ENCODE measurements at regions not wholly inside any gene's neighbourhood (a gene's known extent, or its start where the extent isn't known, plus 50 kb on each side); places are given as distances from the start of the nearest gene placed in this dataset.

DNA sequence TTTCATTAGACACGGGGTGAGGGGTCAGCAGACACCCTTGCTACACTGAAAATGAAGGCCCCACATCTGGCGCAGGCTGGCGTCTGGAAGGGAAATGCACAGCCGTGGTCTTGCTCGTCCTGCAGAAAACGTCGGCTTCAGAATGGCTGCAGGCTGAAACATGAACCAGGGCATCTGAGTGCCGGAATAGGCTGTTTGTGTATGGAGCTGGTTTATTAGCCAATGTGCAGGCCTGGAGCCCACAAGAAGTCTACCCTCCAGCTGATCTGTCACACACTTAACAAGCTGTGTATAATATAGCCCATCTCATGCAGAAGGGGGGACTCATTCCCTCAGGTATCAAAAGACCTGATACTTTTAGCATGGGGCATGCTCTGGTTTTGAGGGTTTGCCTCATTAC is 153.4 kb upstream of the SOX11 start:
- no peak for TF ChIP-seq CTCF (IDR thresholded peaks at IDR 0.05)
- TF ChIP-seq EZH2phosphoT487 (IDR thresholded peaks at IDR 0.05): no peak

Data from neural progenitor cell (in vitro differentiated cells).